NT2/D1 (cell line): ENCODE measurements at regions not wholly inside any gene's neighbourhood (a gene's known extent, or its start where the extent isn't known, plus 50 kb on each side); places are given as distances from the start of the nearest gene placed in this dataset.
A peak's percentile ranks its signal among the peaks of the same experiment; 100 is the strongest.

Source experiments
- DNase-seq: peaks from one replicate; pipeline ENCODE4 v3.0.0-alpha.2; 2011; ENCODE audit warnings: low read depth, low spot score
- H3K27me3 ChIP-seq: 2 replicates; pipeline ENCODE4 v1.6.0; 2011; ENCODE audit warnings: mild to moderate bottlenecking; ENCODE audit not compliant: insufficient read length, insufficient read depth
- H3K36me3 ChIP-seq: 2 replicates; pipeline ENCODE4 v1.6.1; 2011; ENCODE audit warnings: mild to moderate bottlenecking, low read length, mixed read lengths; ENCODE audit not compliant: insufficient read depth, insufficient read length
- H3K4me1 ChIP-seq: 2 replicates; pipeline ENCODE4 v1.5.1; 2011; ENCODE audit not compliant: insufficient read depth, insufficient read length
- H3K4me3 ChIP-seq: 2 replicates; pipeline ENCODE4 v1.5.1; 2011; ENCODE audit warnings: low read depth; ENCODE audit not compliant: insufficient read length
- H3K9ac ChIP-seq: 2 replicates; pipeline ENCODE4 v1.6.0; 2011; ENCODE audit warnings: low read depth; ENCODE audit not compliant: insufficient read length
- H3K9me3 ChIP-seq: 2 replicates; pipeline ENCODE4 v1.5.1; 2011; ENCODE audit warnings: mild to moderate bottlenecking, low read length; ENCODE audit not compliant: insufficient read depth
- SUZ12 ChIP-seq: IDR thresholded peaks from 2 replicates; pipeline ENCODE4 v1.6.1; 2011; ENCODE audit not compliant: insufficient read length, insufficient read depth; ENCODE audit errors: extremely low read depth
- YY1 ChIP-seq: IDR thresholded peaks from 2 replicates; pipeline ENCODE4 v1.6.1; 2011; ENCODE audit not compliant: insufficient read length, insufficient read depth
- ZNF274 ChIP-seq: IDR thresholded peaks from 2 replicates; pipeline ENCODE4 v1.6.1; 2011; ENCODE audit warnings: mild to moderate bottlenecking, low read depth, low read length

DNA sequence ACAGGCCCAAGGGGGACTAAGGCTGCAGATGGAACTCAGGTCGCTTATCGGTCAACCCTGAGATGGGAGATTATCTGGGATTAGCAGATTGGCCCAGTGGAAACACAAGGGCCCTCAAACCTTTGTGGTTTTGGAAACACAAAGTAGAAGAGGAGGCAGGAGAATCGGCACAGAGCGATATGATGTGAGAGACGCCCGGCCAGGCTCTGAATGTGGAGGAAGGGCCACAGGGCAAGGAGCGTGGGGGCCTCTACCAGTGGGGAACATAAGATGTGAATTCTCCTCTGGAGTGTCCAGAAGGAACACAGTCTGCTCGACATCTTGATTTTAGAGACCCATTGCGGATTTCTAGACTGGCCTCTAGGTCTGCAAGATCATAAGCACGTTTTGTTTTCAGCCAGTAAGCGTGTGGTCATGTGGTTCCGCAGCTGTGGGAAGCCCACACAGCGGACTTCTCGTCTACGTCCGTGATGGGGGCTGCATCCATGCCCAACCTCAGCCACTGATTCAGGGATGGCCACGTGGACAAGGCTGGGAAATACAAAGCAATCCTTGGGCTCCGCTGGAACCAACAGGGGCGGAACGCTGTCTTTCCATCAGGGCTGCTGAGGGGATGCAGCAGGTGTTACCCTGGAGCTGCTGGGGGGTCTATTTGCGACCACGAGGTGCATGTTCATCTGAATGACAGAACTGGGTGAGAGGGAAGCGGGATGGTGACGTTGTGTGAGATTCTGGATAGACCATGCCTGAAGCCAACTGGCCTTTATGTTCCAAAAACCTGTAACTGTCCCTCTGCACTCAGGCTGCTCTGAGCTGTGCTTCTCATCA, 127.6 kb upstream of the PMEPA1 start:
- no peak for TF ChIP-seq ZNF274
- no peak for TF ChIP-seq SUZ12
- no peak for TF ChIP-seq YY1
- Histone ChIP-seq H3K36me3 (no peaks in the 10 kb centered on the region), H3K4me3 (no peak overlapping the region), H3K27me3 (peaks cover 15% of the 10 kb centered on the region), H3K9ac (no peak overlapping the region), H3K9me3 (no peaks in the 10 kb centered on the region), H3K4me1 (peaks cover 7% of the 10 kb centered on the region)
- DNase-seq, result no peak

DNA sequence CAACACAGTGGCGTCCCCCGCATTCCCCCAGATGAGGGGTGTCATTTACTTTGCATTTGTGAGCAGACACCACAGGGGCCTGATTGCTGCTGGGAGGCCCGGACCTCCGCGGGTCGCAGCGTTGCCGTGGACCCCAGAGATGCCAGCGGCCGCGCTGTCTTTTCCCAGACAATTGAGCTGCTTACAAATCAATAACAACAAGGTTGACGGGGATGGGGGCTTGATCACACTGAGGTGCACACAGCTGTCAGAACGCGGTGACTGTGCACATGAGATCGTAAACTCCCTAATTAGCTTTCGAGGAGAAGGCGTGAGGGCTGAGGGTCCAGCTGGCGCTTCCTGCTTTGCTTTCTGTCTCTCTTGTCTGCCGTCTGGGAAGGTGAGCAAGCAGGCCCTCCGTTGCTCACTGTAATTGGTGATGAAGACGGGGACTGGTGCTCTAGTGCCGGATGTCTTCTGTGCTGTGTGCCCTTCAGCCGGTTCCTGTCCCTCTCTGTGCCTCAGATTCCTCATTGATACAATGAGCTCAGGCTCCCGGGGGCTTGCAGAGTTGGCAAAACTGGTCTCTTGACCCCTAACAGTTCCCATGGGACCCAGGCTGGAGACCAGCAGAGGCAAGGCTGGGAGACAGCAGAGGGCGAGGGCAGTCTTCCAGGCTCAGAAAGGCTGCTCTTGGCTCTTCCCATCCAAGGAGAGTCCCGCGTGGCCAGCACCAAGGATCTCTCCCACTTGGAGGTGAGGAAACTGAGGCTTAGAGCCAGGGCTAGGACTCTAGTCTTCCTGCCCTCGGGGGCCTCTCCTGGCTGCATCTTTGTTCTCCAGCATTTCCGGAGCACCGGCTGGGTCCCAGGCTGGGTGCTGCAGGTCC, 126.0 kb upstream of the PMEPA1 start:
- H3K4me3 ChIP-seq, result no peak overlapping the region
- no peak for TF ChIP-seq ZNF274
- no peak for TF ChIP-seq SUZ12
- no peak for TF ChIP-seq YY1
- no peaks in the 10 kb centered on the region for H3K9me3 ChIP-seq
- peaks cover 15% of the 10 kb centered on the region for H3K27me3 ChIP-seq
- peak; percentile 11 for DNase-seq
- peaks cover 7% of the 10 kb centered on the region for H3K4me1 ChIP-seq
- peak overlapping the region; percentile 17 for H3K9ac ChIP-seq
- H3K36me3 ChIP-seq, result no peaks in the 10 kb centered on the region

DNA sequence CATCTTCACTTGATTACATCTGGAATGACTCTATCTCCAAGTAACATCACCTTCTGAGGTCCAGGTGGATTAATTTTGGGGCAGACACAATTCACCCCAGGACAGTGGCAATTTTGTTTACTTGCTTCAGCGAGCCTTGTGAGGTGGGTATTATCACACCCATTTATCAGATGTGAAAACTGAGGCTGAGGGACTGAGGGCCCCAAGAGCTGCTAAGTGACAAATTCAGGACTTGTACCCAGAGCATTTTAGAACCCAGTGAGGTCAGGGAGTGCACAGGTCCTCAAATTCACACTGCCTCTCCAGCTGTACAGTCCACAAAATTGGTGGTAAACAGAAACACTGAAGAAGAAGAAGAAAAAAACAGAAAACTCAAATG, 125.2 kb upstream of the PMEPA1 start:
- TF ChIP-seq ZNF274, result no peak
- no peak for TF ChIP-seq SUZ12
- TF ChIP-seq YY1, result no peak
- H3K9me3 ChIP-seq, result no peaks in the 10 kb centered on the region
- no peaks in the 10 kb centered on the region for H3K36me3 ChIP-seq
- peaks cover 7% of the 10 kb centered on the region for H3K4me1 ChIP-seq
- H3K27me3 ChIP-seq, result peaks cover 15% of the 10 kb centered on the region
- H3K4me3 ChIP-seq, result no peak overlapping the region
- H3K9ac ChIP-seq, result no peak overlapping the region
- no peak for DNase-seq

DNA sequence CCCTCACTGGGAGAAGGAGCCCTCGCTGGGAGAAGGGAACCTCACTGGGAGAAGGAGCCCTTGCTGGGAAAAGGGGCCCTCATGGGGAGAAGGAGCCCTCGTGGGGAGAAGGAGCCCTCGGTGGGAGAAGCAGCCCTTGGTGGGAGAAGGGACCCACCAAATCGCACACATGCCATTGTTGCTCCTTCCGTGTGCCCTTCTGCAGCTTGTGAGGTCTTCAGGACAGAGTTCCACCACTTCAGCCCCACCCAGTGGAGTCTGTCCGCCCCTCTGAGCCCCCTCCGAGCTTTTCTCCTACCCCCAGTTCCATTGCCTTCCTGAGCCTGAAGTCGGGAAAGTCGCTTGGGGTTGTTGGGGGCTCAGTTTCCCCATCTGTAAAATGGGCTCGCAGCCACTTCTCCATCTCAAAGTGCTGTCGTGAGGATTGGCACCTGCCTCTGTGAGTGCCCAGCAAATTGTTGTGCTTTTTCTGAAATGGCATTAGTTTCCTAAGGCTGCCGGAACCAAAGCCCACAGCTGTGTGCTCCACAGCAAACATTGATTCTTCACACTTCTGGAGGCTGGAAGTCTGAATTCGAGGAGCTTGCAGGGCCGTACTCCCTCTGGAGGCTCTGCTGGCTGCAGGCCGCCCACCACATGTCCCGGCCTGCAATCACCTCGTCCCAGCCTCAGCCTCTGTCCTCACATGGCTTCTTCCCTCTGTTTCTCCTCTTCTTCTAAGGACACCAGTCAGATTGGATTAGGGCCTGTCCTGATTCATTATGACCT, 124.7 kb upstream of the PMEPA1 start:
- H3K4me3 ChIP-seq, result no peak overlapping the region
- TF ChIP-seq SUZ12, result no peak
- no peak for TF ChIP-seq YY1
- TF ChIP-seq ZNF274, result no peak
- no peak for DNase-seq
- H3K9ac ChIP-seq, result no peak overlapping the region
- H3K9me3 ChIP-seq, result no peaks in the 10 kb centered on the region
- no peaks in the 10 kb centered on the region for H3K36me3 ChIP-seq
- H3K4me1 ChIP-seq, result peaks cover 7% of the 10 kb centered on the region
- H3K27me3 ChIP-seq, result peaks cover 15% of the 10 kb centered on the region

DNA sequence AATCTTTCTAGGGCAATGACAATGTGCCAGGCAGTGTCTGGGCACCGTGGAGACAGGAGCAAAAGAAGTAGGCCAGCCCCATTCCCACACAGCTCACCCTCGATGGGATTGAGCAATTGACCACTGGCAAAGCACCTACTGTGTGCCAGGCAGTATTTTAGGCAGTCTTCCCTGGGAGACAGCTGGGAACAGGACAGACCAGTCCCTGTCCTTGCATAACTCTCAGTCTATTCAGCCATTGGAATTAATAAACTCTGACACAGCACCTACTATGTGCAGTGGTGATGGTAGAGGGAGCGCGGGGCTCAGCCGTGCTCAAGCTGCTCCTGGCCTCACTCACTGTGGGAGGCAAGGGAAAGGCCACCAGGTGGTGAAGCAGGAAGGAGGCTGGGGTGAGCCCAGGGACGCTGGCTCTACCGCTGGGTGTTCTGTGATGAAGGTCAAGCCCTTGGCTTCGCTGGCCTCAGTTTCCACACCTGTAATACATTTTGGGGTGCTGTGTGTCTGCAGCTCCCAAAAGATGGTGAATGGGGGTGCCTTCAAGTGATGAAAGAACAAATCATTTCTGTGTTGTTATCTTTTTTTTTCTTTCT, 122.3 kb upstream of the PMEPA1 start:
- H3K9ac ChIP-seq, result no peak overlapping the region
- H3K4me1 ChIP-seq, result peaks cover 7% of the 10 kb centered on the region
- no peaks in the 10 kb centered on the region for H3K9me3 ChIP-seq
- TF ChIP-seq YY1, result no peak
- TF ChIP-seq SUZ12, result no peak
- TF ChIP-seq ZNF274, result no peak
- no peaks in the 10 kb centered on the region for H3K36me3 ChIP-seq
- DNase-seq, result no peak
- H3K27me3 ChIP-seq, result peaks cover 15% of the 10 kb centered on the region
- H3K4me3 ChIP-seq, result no peak overlapping the region

DNA sequence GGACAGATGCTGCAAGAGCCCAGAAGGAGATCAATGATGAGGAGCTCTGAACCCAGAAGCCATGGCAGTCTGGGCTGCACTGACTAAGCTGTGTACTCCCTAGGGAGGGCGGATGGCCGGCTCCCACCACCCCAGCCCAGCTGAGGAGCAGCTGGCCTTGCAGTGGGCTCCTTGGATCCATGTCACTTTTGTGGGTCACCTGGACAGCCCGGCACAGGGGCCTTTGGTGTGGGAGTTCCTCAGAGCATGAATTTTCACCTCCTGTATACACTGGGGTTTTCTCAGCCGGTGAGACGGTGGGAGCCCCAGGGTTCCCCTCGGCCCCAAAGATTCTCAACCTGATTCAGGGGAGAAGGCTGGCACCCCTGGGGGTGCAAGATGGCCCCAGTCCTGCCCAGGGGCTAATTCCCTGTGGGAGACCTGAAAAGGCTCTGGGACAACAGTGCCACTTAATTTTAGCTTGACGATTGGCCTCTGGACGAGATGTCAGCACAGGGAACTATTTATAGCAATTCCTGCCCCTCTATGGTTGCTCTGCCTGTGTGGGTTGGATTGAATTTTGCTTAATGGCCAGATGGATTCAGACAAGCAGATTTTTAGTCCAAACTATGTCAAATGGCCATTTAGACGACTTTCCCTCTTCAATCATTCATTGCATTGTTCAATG, 121.6 kb upstream of the PMEPA1 start:
- H3K4me3 ChIP-seq, result no peak overlapping the region
- H3K9me3 ChIP-seq, result no peaks in the 10 kb centered on the region
- H3K27me3 ChIP-seq, result peaks cover 15% of the 10 kb centered on the region
- H3K4me1 ChIP-seq, result peaks cover 7% of the 10 kb centered on the region
- H3K36me3 ChIP-seq, result no peaks in the 10 kb centered on the region
- H3K9ac ChIP-seq, result no peak overlapping the region
- no peak for DNase-seq
- TF ChIP-seq YY1 (no peak), ZNF274 (no peak), SUZ12 (no peak)
